ENCODE measurements at regions not wholly inside any gene's neighbourhood (a gene's known extent, or its start where the extent isn't known, plus 50 kb on each side); places are given as distances from the start of the nearest gene placed in this dataset.

GRCh38 chr4:123096038-123096437 lies 173.6 kb upstream of the NUDT6 start:
- no peak for TF ChIP-seq CTCF (IDR thresholded peaks at IDR 0.05; ENCODE audit: insufficient read depth, low read depth, low read length)
- no peak for TF ChIP-seq EZH2 (IDR thresholded peaks at IDR 0.05; ENCODE audit: insufficient read depth, low read length)

Data from astrocyte (in vitro differentiated cells and primary cell).